Fibroblast of mammary gland (primary cell): ENCODE measurements at regions not wholly inside any gene's neighbourhood (a gene's known extent, or its start where the extent isn't known, plus 50 kb on each side); places are given as distances from the start of the nearest gene placed in this dataset.
"Not testable (repeated sequence)": the region's sequence is repeated elsewhere in the genome, so short reads cannot be mapped to it uniquely, and the experiment has no call there.

Experiments used
- DNase-seq: peaks from one replicate; pipeline ENCODE4 v3.0.0-alpha.2; 2010; ENCODE audit warnings: low read depth
- H3K4me3 ChIP-seq: 2 replicates; pipeline ENCODE4 v1.5.1; 2011; ENCODE audit warnings: low read depth, mild to moderate bottlenecking, low read length, moderate library complexity; ENCODE audit not compliant: control insufficient read depth
- TF ChIP-seq, protein P1 (sequence below): conservative IDR thresholded peaks from 2 replicates; pipeline ENCODE4 v1.5.1; 2011; ENCODE audit warnings: low read depth, low read length, inconsistent platforms; ENCODE audit not compliant: control insufficient read depth, insufficient read depth

DNA sequence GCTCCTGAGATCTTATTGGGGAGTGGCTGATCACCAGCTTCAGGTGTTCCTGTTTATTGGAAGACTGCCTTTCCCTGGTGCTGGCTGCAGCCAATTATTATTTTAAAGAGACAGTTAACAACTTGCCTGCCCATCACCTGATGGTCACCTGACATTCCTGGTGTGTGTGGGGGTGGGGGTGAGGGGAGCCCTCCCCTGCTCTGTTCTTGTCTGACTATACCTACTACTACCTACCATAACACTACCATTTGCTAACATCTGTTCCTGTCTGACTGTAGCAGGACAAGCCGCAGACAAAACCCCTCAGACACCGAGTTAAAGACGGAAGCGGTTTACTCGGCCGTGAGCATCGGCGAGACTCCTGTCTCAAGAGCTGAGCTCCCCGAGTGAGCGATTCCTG lies 54.9 kb upstream of the NBPF3 start:
- no peak overlapping the region for H3K4me3 ChIP-seq
- TF ChIP-seq, protein P1, sequence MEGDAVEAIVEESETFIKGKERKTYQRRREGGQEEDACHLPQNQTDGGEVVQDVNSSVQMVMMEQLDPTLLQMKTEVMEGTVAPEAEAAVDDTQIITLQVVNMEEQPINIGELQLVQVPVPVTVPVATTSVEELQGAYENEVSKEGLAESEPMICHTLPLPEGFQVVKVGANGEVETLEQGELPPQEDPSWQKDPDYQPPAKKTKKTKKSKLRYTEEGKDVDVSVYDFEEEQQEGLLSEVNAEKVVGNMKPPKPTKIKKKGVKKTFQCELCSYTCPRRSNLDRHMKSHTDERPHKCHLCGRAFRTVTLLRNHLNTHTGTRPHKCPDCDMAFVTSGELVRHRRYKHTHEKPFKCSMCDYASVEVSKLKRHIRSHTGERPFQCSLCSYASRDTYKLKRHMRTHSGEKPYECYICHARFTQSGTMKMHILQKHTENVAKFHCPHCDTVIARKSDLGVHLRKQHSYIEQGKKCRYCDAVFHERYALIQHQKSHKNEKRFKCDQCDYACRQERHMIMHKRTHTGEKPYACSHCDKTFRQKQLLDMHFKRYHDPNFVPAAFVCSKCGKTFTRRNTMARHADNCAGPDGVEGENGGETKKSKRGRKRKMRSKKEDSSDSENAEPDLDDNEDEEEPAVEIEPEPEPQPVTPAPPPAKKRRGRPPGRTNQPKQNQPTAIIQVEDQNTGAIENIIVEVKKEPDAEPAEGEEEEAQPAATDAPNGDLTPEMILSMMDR: no peak
- DNase-seq: no peak

DNA sequence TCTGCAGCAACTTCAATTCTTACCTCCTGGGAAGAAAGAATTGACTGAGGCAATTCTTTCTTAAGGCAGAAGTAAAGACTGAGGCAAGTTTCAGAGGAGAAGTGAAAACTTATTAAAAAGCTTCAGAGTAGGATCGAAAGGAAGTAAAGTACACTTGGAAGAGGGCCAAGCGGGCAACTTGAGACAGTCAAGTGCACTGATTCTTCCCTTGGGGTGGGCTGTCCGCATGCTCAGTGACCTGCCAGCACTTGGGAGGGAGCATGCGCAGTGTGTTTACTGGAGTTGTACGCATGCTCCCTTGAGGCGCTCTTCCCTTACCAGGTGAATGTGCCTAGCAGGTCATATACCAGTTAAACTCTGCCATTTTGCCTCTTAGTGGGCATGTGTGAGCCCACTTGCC lies 55.3 kb upstream of the NBPF3 start:
- H3K4me3 ChIP-seq: no peak overlapping the region
- TF ChIP-seq, protein P1: no peak
- DNase-seq: no peak

DNA sequence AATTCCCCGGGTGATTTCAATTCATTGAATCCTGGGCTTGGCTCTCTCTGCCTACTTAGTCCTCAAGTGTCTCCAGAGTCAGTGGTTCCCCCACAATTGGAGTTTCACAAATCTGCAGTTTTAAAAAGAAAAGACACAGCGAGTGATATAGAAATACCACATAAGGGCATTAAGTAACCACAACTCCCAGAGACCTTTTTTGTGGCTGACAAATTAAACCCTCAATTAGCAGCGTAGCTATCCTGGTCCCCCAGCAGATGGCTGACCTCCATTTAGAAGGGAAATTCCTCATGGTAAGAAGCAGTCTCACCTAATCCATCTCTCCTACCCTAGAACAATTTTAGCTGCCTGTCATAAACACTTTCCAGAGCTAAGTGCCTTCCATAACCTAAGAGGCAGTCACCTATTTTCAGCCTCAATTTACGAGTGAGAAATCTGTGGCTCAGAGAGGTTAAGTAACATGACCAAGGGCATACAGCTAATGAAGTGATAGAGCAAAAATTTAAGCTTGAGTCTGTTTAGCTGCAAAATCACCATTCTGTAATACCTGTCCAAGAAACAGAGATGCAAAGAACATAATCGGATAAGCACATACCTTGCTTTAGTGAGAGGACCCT lies 56.0 kb upstream of the NBPF3 start:
- H3K4me3 ChIP-seq: no peak overlapping the region
- no peak for DNase-seq
- TF ChIP-seq, protein P1: peak; percentile 3

DNA sequence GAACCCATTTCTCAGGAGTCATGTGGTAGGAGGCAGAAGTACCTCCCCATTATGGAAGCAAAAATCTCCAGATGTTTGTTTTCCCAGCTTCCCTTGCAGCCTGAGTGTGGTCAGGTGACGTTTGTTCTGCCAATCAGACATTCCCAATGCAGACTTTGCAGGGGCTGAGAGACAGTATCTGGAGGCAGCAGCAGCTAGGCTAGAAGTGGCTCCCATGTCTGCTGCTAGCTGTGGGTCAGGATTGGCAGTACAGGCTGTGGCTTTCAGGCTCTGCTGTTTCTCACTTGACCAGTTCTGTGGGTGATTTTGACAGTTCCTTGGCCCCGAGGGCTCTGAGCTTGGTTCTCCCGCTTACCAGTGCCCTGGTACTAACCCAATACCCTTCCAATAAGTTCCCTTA lies 58.6 kb upstream of the NBPF3 start:
- DNase-seq: no peak
- TF ChIP-seq, protein P1: no peak
- no peak overlapping the region for H3K4me3 ChIP-seq

DNA sequence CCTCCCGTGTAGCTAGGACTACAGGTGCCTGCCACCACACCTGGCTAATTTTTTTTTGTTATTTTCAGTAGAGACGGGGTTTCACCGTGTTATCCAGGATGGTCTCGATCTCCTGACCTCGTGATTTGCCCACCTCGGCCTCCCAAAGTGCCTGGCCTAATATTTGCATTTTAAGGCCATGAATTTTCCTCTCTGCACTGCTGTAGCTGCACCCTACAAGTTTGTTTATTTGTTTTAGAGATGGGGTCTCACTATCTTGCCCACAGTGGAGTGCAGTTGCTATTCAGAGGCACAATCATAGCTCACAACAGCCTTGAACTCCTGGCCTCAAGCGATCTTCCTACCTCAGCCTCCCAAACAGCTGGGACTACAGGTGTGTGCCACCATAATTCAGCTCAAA lies 59.8 kb upstream of the NBPF3 start:
- not testable (repeated sequence) for DNase-seq, H3K4me3 ChIP-seq

DNA sequence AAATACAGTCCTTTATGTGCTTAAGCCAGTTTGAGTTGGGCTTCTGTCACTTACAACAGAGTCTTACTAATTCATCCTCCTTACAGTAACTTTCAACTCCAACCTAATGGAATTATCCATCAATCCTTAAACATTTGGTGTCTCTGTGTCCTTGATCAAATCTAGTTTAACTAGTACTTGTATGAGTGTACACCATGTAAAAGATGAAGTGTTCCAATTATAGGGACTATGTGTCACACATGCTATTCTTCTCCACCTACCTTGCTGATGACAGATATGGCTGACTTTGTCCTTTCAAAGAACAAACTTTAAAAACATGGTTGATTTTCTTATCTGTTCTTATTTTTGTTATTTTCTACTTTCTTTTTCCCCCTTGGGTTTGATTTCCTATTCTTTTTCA lies 60.4 kb upstream of the NBPF3 start:
- TF ChIP-seq, protein P1: no peak
- no peak for DNase-seq
- no peak overlapping the region for H3K4me3 ChIP-seq

DNA sequence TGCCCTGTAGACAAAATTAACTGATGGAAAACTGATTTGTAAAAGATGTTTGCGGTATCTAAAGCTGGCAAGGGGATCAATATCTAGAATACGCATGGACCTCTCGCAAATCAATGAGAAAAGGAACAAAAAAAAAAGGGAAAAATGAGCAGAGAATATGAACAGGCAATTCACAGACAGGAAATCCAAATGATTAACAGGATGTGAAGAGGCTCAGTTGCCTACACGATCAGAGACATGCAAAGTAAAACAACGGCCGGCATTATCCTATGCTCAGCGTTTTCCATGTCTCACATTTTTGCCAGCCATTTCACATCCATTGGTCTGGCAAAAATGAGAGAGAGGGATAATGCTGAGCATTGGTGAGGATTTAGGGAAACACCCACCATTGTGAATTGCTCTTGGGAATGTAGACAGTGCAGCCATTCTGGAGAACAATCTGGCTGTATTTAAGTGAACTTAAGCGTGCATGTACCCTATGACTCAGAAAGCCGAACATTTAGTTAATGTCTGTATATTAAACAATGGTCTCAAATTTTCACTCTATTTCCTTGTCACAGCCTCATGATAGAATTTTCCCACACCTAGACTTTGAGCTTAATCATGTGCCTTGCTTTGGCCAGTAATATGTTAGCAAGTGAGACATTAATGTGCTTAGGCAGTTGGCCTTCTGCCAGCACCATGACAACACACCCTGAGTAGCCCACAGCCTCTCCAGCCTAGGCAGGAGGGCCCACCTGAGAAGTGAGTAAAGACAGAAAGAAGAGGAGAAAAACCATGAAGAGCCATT lies 61.0 kb upstream of the NBPF3 start:
- TF ChIP-seq, protein P1: no peak
- H3K4me3 ChIP-seq: no peak overlapping the region
- no peak for DNase-seq
